Esophagus muscularis mucosa (tissue), 4 donors: ENCODE measurements at regions not wholly inside any gene's neighbourhood (a gene's known extent, or its start where the extent isn't known, plus 50 kb on each side); places are given as distances from the start of the nearest gene placed in this dataset.

Source experiments
- DNase-seq: peaks from one replicate; pipeline ENCODE4 v3.0.0-alpha.2; 2017; ENCODE audit errors: extremely low spot score
- H3K27ac ChIP-seq, 4 donors: fragments of 200-600 bp; sonication (generic); replicated peaks in 1 of 4; 1 replicate in 3 of 4; 2 replicates in 1 of 4; pipeline ENCODE4 v1.5.1; 2016 to 2019; ENCODE audit warnings: mild to moderate bottlenecking in 1 of 4
- H3K27me3 ChIP-seq, 4 donors: fragments of 200-600 bp; sonication (generic); one replicate each; pipeline versions ENCODE4 v1.5.1 to v1.6.0; 2016 to 2019
- H3K36me3 ChIP-seq, 4 donors: fragments of 200-600 bp; sonication (generic); one replicate each; pipeline ENCODE4 v1.5.1; 2016 to 2019
- H3K4me1 ChIP-seq, 4 donors: fragments of 200-600 bp; sonication (generic); one replicate each; pipeline ENCODE4 v1.5.1; 2016 to 2019
- H3K4me3 ChIP-seq, 4 donors: fragments of 200-600 bp; sonication (generic); 1 replicate in 2 of 4; 2 replicates in 2 of 4; pipeline ENCODE4 v1.5.1; 2016 to 2019; ENCODE audit warnings: mild to moderate bottlenecking in 4 of 4, moderate library complexity in 1 of 4
- H3K9me3 ChIP-seq, 4 donors: fragments of 200-600 bp; sonication (generic); 1 replicate in 3 of 4; 2 replicates in 1 of 4; pipeline ENCODE4 v1.5.1; 2016 to 2019
- EP300 ChIP-seq: sonication (generic); formaldehyde crosslinking; IDR thresholded peaks from one replicate; pipeline ENCODE4 v1.6.1; 2017; ENCODE audit warnings: antibody characterized with exemption
- POLR2A ChIP-seq: fragments of 450-650 bp; IDR thresholded peaks from one replicate; pipeline ENCODE4 v1.6.1; 2017; ENCODE audit warnings: antibody characterized with exemption, moderate library complexity, mild to moderate bottlenecking, low read depth
- POLR2AphosphoS5 ChIP-seq, 2 donors: sonication (generic); formaldehyde crosslinking; IDR thresholded peaks; one replicate each; pipeline ENCODE4 v1.6.1; 2017; ENCODE audit warnings: antibody characterized with exemption in 2 of 2
- WGBS: methylation state at CpG from one replicate; pipeline ENCODE4 v1.1.5; 2018; 5-methylcytosine and 5-hydroxymethylcytosine counted together
- intact Hi-C: fragments of 100-400 bp; cut with DNase I; formaldehyde crosslinking; loops from one replicate; pipeline ENCODE4 v1.15.1; 2023
- TF ChIP-seq, protein P1 (sequence below), 3 experiments: fragments of 200-600 bp in 2 of 3; fragments of 450-650 bp in 1 of 3; sonication (generic) in 2 of 3; IDR thresholded peaks; one replicate each; pipeline ENCODE4 v1.5.1; 2017 to 2019; ENCODE audit warnings: antibody characterized with exemption in 3 of 3, mild to moderate bottlenecking in 2 of 3, moderate library complexity in 1 of 3

DNA sequence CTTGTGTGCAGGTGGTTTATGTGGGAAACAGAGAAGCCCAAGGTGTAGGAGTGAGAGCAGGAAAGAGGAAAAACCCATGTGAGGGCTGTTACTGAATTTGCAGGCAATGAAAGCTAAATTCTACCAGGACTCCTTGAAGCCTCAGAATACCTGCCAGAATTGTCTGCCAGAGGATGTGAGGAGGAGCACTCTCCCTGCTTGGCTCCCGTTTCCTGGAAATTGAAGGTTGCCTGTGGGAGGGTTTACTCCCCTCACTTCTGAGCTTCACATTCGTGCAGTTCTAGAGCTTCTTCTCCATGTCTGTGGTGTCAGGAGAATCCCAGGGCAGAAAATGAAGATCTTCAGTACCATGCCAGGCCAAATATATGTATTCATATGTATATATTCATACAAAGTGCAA, 220.8 kb upstream of the ZP4 start:
- H3K4me3 ChIP-seq = no peak overlapping the region
- WGBS = 60% methylated on average over 2 of the region's 2 CpGs
- intact Hi-C loops = no loop called here

DNA sequence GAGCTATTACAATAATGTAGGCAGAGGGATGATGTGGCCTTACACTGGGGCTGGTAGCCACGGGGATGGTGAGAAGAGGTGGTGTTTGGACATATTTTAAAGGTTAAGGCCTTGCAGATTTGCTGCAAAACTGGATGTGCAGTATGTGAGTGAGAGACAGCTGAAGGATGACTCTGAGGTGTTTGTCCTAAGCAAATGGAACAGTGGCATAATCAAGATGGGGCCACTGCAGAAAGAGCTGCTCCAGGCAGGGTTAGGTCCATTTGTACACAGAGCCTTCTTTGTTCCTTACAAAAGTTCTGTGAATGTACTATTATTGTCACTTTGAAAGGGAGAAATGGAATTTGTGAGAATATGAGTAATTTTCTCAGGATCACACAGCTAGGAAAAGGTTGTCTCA, 220.4 kb upstream of the ZP4 start:
- no peak overlapping the region for H3K4me3 ChIP-seq
- 80% methylated on average over 1 of the region's 1 CpG for WGBS
- H3K9me3 ChIP-seq = no peaks in the 10 kb centered on the region
- no peaks in the 10 kb centered on the region for H3K27me3 ChIP-seq
- no peaks in the 10 kb centered on the region for H3K36me3 ChIP-seq
- TF ChIP-seq EP300 = no peak
- DNase-seq = no peak
- peaks cover 0 to 15% (median 4%) of the 10 kb centered on the region in 4 donors for H3K4me1 ChIP-seq
- intact Hi-C loops = no loop called here
- H3K27ac ChIP-seq = no peak overlapping the region

More for the DNA sequence above, 220.8 kb upstream of the ZP4 start:
- no peaks in the 10 kb centered on the region for H3K36me3 ChIP-seq
- H3K27ac ChIP-seq = no peak overlapping the region
- DNase-seq = no peak
- no peaks in the 10 kb centered on the region for H3K27me3 ChIP-seq
- H3K9me3 ChIP-seq = no peaks in the 10 kb centered on the region
- H3K4me1 ChIP-seq = peaks cover 0 to 15% (median 4%) of the 10 kb centered on the region in 4 donors
- TF ChIP-seq POLR2A (no peak), EP300 (no peak), POLR2AphosphoS5 (IDR thresholded peaks at IDR 0.05) (no peak)
- TF ChIP-seq, protein P1, sequence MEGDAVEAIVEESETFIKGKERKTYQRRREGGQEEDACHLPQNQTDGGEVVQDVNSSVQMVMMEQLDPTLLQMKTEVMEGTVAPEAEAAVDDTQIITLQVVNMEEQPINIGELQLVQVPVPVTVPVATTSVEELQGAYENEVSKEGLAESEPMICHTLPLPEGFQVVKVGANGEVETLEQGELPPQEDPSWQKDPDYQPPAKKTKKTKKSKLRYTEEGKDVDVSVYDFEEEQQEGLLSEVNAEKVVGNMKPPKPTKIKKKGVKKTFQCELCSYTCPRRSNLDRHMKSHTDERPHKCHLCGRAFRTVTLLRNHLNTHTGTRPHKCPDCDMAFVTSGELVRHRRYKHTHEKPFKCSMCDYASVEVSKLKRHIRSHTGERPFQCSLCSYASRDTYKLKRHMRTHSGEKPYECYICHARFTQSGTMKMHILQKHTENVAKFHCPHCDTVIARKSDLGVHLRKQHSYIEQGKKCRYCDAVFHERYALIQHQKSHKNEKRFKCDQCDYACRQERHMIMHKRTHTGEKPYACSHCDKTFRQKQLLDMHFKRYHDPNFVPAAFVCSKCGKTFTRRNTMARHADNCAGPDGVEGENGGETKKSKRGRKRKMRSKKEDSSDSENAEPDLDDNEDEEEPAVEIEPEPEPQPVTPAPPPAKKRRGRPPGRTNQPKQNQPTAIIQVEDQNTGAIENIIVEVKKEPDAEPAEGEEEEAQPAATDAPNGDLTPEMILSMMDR (IDR thresholded peaks at IDR 0.05) = no peak

- H3K27me3 ChIP-seq = no peaks in the 10 kb centered on the region
- TF ChIP-seq POLR2AphosphoS5 (IDR thresholded peaks at IDR 0.05) (no peak), EP300 (no peak), POLR2A (no peak)
- TF ChIP-seq, protein P1 (IDR thresholded peaks at IDR 0.05) = no peak
- no peak overlapping the region for H3K27ac ChIP-seq
- WGBS = 95% methylated on average over 2 of the region's 2 CpGs
- no peaks in the 10 kb centered on the region for H3K9me3 ChIP-seq
- H3K4me3 ChIP-seq = no peak overlapping the region
- H3K4me1 ChIP-seq = peaks cover 0 to 15% (median 4%) of the 10 kb centered on the region in 4 donors
- intact Hi-C loops = no loop called here
- no peak for DNase-seq
- no peaks in the 10 kb centered on the region for H3K36me3 ChIP-seq
These were observed 217.7 kb upstream of the ZP4 start for GRCh38 chr1:238108417-238108816.

DNA sequence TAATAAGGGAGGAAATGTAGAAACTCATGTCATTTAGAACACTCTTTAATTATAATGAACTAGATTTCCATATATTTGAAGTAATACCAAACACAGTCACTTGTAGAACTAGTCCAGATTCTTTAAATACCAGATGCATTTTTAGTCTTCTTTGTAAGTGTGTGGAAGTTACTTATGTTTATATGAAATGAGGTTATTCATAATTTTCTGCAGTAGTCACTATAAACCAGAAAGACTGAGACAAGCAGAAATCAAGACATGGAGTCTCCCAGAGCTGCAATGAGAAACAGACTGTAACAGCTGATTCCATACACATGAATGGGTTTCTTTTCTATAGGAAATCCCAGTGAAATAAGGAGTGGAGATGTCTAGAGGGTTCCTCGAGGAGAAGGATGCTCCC, 216.6 kb upstream of the ZP4 start:
- Histone ChIP-seq H3K36me3 (no peaks in the 10 kb centered on the region), H3K27ac (no peak overlapping the region), H3K4me3 (no peak overlapping the region), H3K27me3 (no peaks in the 10 kb centered on the region), H3K4me1 (peaks cover 0 to 15% (median 4%) of the 10 kb centered on the region in 4 donors), H3K9me3 (no peaks in the 10 kb centered on the region)
- intact Hi-C loops = no loop called here
- no peak for DNase-seq
- 56% methylated on average over 1 of the region's 1 CpG for WGBS
- TF ChIP-seq, protein P1 (IDR thresholded peaks at IDR 0.05) = no peak
- no peak for TF ChIP-seq POLR2A
- TF ChIP-seq POLR2AphosphoS5 (IDR thresholded peaks at IDR 0.05) = no peak
- no peak for TF ChIP-seq EP300

- 50% methylated on average over 2 of the region's 2 CpGs for WGBS
These were observed 214.0 kb upstream of the ZP4 start for GRCh38 chr1:238104752-238105151.

More at GRCh38 chr1:238104752-238105151, 214.0 kb upstream of the ZP4 start:
- no peak overlapping the region for H3K4me3 ChIP-seq
- no peaks in the 10 kb centered on the region for H3K9me3 ChIP-seq
- peaks cover 0 to 15% (median 4%) of the 10 kb centered on the region in 4 donors for H3K4me1 ChIP-seq
- intact Hi-C loops = no loop called here
- no peaks in the 10 kb centered on the region for H3K36me3 ChIP-seq
- H3K27ac ChIP-seq = no peak overlapping the region
- no peak for TF ChIP-seq EP300
- TF ChIP-seq POLR2A = no peak
- TF ChIP-seq, protein P1 (IDR thresholded peaks at IDR 0.05) = no peak
- TF ChIP-seq POLR2AphosphoS5 (IDR thresholded peaks at IDR 0.05) = no peak
- no peak for DNase-seq
- no peaks in the 10 kb centered on the region for H3K27me3 ChIP-seq
